HepG2 (cell line): ENCODE measurements at regions not wholly inside any gene's neighbourhood (a gene's known extent, or its start where the extent isn't known, plus 50 kb on each side); places are given as distances from the start of the nearest gene placed in this dataset.

Experiments
- ATAC-seq: fragments of 200-7000 bp; cut with Tn5 transposase; 3 replicates; pipeline ENCODE4 v1.9.1; 2020; ENCODE audit warnings: mild to moderate bottlenecking, moderate library complexity
- BruUV-seq: library from RNA; stranded (reverse); fragments of 400-500 nt; replicated peaks from 2 replicates; lab custom pipeline; 2021; lab: Mats Ljungman, UMichigan
- CTCF ChIA-PET: fragments of 300-600 bp; formaldehyde crosslinking; extraction: SDS; loops from one replicate; lab custom pipeline; 2021; ENCODE audit warnings: low total read pairs, inconsistent platforms, low intra/inter-chr PET ratio; lab: Yijun Ruan, JAX
- POLR2A ChIA-PET: fragments of 350-600 bp; sonication (Branson Sonifier 250); formaldehyde crosslinking; loops from one replicate; lab custom pipeline; 2020; ENCODE audit warnings: antibody characterized with exemption, inconsistent platforms; lab: Yijun Ruan, JAX
- DNase-seq: peaks from one replicate; pipeline ENCODE4 v3.0.0-alpha.2; 2015; ENCODE audit warnings: low spot score
- FAIRE-seq: peaks from 3 replicates; lab custom pipeline; 2011; peaks lifted over from hg19 to GRCh38; lab: Jason Lieb, UNC
- H2AFZ ChIP-seq: one replicate; pipeline ENCODE4 v1.6.1; 2011; ENCODE audit warnings: low read length, inconsistent platforms
- H3K27ac ChIP-seq: fragments of 300-600 bp; 3 replicates; pipeline ENCODE4 v1.8.0; 2011; ENCODE audit warnings: mixed run types, mild to moderate bottlenecking, mixed read lengths, low read length, inconsistent platforms; ENCODE audit not compliant: insufficient read depth; ENCODE audit errors: extremely low read length
- H3K27me3 ChIP-seq, 2 experiments: fragments of 200-600 bp in 1 of 2; 2 replicates in 1 of 2; 3 replicates in 1 of 2; pipeline versions ENCODE4 v1.6.0 to v1.8.0; 2011; ENCODE audit warnings: low read length in 2 of 2, mild to moderate bottlenecking in 2 of 2, moderate library complexity in 2 of 2, inconsistent platforms in 1 of 2; ENCODE audit not compliant: insufficient read depth in 2 of 2, control insufficient read depth in 1 of 2
- H3K36me3 ChIP-seq, 2 experiments: fragments of 200-600 bp in 1 of 2; replicated peaks in 1 of 2; 2 replicates in 1 of 2; 3 replicates in 1 of 2; pipeline versions ENCODE4 v1.5.1 to v1.8.0; 2011; ENCODE audit warnings: low read length in 2 of 2, inconsistent platforms in 1 of 2; ENCODE audit not compliant: insufficient read depth in 2 of 2, control insufficient read depth in 1 of 2
- H3K4me1 ChIP-seq: 2 replicates; pipeline ENCODE4 v1.5.1; 2012; ENCODE audit warnings: low read length, inconsistent platforms; ENCODE audit not compliant: insufficient read depth
- H3K4me2 ChIP-seq: 2 replicates; pipeline ENCODE4 v1.6.0; 2011; ENCODE audit warnings: low read depth, low read length, inconsistent platforms
- H3K4me3 ChIP-seq, 3 experiments: fragments of 200-600 bp in 1 of 3; sonication (generic), shearing (Covaris generic) in 1 of 3; replicated peaks in 1 of 3; 2 replicates each; pipeline ENCODE4 v1.5.1; 2011 to 2016; ENCODE audit warnings: low read length in 3 of 3, inconsistent platforms in 2 of 3, low read depth in 2 of 3, mild to moderate bottlenecking in 2 of 3, control low read depth in 1 of 3, mixed read lengths in 1 of 3; ENCODE audit not compliant: insufficient read depth in 1 of 3
- H3K79me2 ChIP-seq: one replicate; pipeline ENCODE4 v1.6.1; 2011; ENCODE audit warnings: low read length, inconsistent platforms; ENCODE audit not compliant: insufficient read depth
- H3K9ac ChIP-seq: 2 replicates; pipeline ENCODE4 v1.6.0; 2011; ENCODE audit warnings: mild to moderate bottlenecking, low read depth, low read length, inconsistent platforms; ENCODE audit not compliant: insufficient read depth
- H3K9me3 ChIP-seq: 2 replicates; pipeline ENCODE4 v1.5.1; 2012; ENCODE audit warnings: mild to moderate bottlenecking, low read length
- H4K20me1 ChIP-seq: 2 replicates; pipeline ENCODE4 v1.6.0; 2011; ENCODE audit warnings: inconsistent platforms, mild to moderate bottlenecking, low read length, moderate library complexity; ENCODE audit not compliant: insufficient read depth
- ASH2L ChIP-seq: fragments of 300-600, 200-600 bp; sonication (generic); IDR thresholded peaks from 2 replicates; pipeline ENCODE4 v1.7.0; 2017; ENCODE audit warnings: low read depth, mild to moderate bottlenecking, moderate library complexity, mixed read lengths, low read length; ENCODE audit not compliant: insufficient read length
- CBFB ChIP-seq: sonication (generic); formaldehyde crosslinking; IDR thresholded peaks from 2 replicates; pipeline ENCODE4 v1.4.0; 2020; ENCODE audit warnings: missing genetic modification reagents
- CSRNP2 ChIP-seq: sonication (generic); formaldehyde crosslinking; conservative IDR thresholded peaks from 2 replicates; pipeline ENCODE4 v1.8.0; 2022; ENCODE audit warnings: low read depth, missing genetic modification reagents
- FIP1L1 ChIP-seq: fragments of 200-400 bp; formaldehyde crosslinking; IDR thresholded peaks from 2 replicates; pipeline ENCODE4 v1.6.1; 2018; ENCODE audit warnings: low read depth, mild to moderate bottlenecking, low read length, moderate library complexity, borderline replicate concordance; ENCODE audit not compliant: insufficient read depth
- FOSL1 ChIP-seq: sonication (generic); formaldehyde crosslinking; IDR thresholded peaks from 2 replicates; pipeline ENCODE4 v1.9.0; 2021; ENCODE audit warnings: missing genetic modification reagents, borderline replicate concordance
- ONECUT2 ChIP-seq: sonication (generic); formaldehyde crosslinking; IDR thresholded peaks from 2 replicates; pipeline ENCODE4 v1.4.0; 2020; ENCODE audit warnings: missing genetic modification reagents
- ZMAT5 ChIP-seq: sonication (generic); formaldehyde crosslinking; IDR thresholded peaks from 2 replicates; pipeline ENCODE4 v1.5.0; 2020; ENCODE audit warnings: mild to moderate bottlenecking, low read depth, missing genetic modification reagents, borderline replicate concordance
- ZMYM4 ChIP-seq: sonication (generic); formaldehyde crosslinking; IDR thresholded peaks from 2 replicates; pipeline ENCODE4 v1.8.1; 2023; ENCODE audit warnings: mild to moderate bottlenecking, missing genetic modification reagents
- WGBS: methylation state at CpG from one replicate; pipeline ENCODE4 v1.1.6; 2017; ENCODE audit warnings: low lambda C conversion rate; 5-methylcytosine and 5-hydroxymethylcytosine counted together
- in situ Hi-C: cut with HindIII; loops from 2 replicates; pipeline ENCODE4 v1.10.0; 2017; ENCODE audit warnings: low pct_unique_long_range_greater_than_20kb; ENCODE audit not compliant: extremely low pct_ligation_motif_present
- intact Hi-C: fragments of 100-400 bp; cut with micrococcal nuclease; formaldehyde crosslinking; loops from one replicate; pipeline ENCODE4 v1.10.0; 2022; ENCODE audit not compliant: unreplicated experiment
- TF ChIP-seq, protein P1 (sequence below): sonication (generic); formaldehyde crosslinking; IDR thresholded peaks from 2 replicates; pipeline ENCODE4 v1.4.0; 2020; ENCODE audit warnings: mild to moderate bottlenecking, missing genetic modification reagents
- TF ChIP-seq, protein P2 (sequence below): sonication (generic); formaldehyde crosslinking; IDR thresholded peaks from 2 replicates; pipeline ENCODE4 v1.5.0; 2020; ENCODE audit warnings: missing genetic modification reagents

GRCh38 chr10:125389648-125390047 lies 229.3 kb upstream of the CTBP2 start:
- FAIRE-seq (no peak), ATAC-seq (no peak), DNase-seq (no peak)
- no peaks in the 10 kb centered on the region; a peak in 1 of 5 replicates for H3K27me3 ChIP-seq
- no peaks in the 10 kb centered on the region for H3K9me3 ChIP-seq
- no peaks in the 10 kb centered on the region for H3K79me2 ChIP-seq
- no peaks in the 10 kb centered on the region for H3K36me3 ChIP-seq
- TF ChIP-seq ONECUT2 (CRISPR knock-in tag) = no peak
- no peak for TF ChIP-seq ZMAT5 (CRISPR knock-in tag)
- TF ChIP-seq FOSL1 = no peak
- no peak for TF ChIP-seq FIP1L1
- no peak for TF ChIP-seq CSRNP2 (CRISPR knock-in tag)
- ChIA-PET POLR2A (no interaction called here), CTCF (no interaction called here)
- intact Hi-C loops = no loop called here
- no TSS peak for BruUV-seq
- in situ Hi-C loops = no loop called here
- no peak overlapping the region for H2AFZ ChIP-seq
- H3K9ac ChIP-seq = no peak overlapping the region
- whole genome bisulfite sequencing = 0% methylated on average over 1 of the region's 1 CpG
- no peak overlapping the region for H3K27ac ChIP-seq
- H3K4me1 ChIP-seq = no peaks in the 10 kb centered on the region
- H3K4me2 ChIP-seq = no peak overlapping the region
- H3K4me3 ChIP-seq = no peak overlapping the region
- H4K20me1 ChIP-seq = no peaks in the 10 kb centered on the region

DNA sequence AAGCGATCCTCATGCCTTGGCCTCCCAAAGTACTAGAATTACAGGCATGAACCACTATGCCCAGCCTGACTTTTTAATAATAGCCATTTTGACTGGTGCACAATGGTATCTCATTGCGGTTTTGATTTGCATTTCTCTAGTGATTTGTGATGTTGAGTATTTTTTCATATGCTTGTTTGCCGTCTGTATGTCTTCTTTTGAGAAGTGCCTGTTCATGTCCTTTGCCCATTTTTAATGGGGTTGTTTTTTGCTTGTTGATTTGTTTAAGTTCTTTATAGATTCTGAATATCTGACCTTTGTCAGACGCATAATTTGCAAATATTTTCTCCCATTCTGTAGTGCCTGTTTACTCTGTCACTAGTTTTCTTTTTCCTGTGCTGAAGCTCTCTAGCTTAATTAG lies 219.2 kb upstream of the CTBP2 start:
- TF ChIP-seq, protein P1, sequence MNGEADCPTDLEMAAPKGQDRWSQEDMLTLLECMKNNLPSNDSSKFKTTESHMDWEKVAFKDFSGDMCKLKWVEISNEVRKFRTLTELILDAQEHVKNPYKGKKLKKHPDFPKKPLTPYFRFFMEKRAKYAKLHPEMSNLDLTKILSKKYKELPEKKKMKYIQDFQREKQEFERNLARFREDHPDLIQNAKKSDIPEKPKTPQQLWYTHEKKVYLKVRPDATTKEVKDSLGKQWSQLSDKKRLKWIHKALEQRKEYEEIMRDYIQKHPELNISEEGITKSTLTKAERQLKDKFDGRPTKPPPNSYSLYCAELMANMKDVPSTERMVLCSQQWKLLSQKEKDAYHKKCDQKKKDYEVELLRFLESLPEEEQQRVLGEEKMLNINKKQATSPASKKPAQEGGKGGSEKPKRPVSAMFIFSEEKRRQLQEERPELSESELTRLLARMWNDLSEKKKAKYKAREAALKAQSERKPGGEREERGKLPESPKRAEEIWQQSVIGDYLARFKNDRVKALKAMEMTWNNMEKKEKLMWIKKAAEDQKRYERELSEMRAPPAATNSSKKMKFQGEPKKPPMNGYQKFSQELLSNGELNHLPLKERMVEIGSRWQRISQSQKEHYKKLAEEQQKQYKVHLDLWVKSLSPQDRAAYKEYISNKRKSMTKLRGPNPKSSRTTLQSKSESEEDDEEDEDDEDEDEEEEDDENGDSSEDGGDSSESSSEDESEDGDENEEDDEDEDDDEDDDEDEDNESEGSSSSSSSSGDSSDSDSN = no peak
- TF ChIP-seq, protein P2, sequence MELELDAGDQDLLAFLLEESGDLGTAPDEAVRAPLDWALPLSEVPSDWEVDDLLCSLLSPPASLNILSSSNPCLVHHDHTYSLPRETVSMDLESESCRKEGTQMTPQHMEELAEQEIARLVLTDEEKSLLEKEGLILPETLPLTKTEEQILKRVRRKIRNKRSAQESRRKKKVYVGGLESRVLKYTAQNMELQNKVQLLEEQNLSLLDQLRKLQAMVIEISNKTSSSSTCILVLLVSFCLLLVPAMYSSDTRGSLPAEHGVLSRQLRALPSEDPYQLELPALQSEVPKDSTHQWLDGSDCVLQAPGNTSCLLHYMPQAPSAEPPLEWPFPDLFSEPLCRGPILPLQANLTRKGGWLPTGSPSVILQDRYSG = no peak
- no peak for TF ChIP-seq ZMYM4
- no peak for TF ChIP-seq ASH2L
- TF ChIP-seq CBFB (CRISPR knock-in tag) = no peak
- TF ChIP-seq, all 625 proteins: peak for 0
- Histone ChIP-seq H3K9ac (no peak overlapping the region), H3K27me3 (no peaks in the 10 kb centered on the region), H3K4me1 (no peaks in the 10 kb centered on the region), H3K9me3 (peaks cover 4% of the 10 kb centered on the region; the same call in 1 of the 2 replicates), H2AFZ (no peak overlapping the region), H4K20me1 (no peaks in the 10 kb centered on the region), H3K4me3 (no peak overlapping the region), H3K36me3 (no peaks in the 10 kb centered on the region), H3K27ac (no peak overlapping the region), H3K4me2 (no peak overlapping the region), H3K79me2 (no peaks in the 10 kb centered on the region)
- intact Hi-C loops = no loop called here
- no peak for FAIRE-seq
- ATAC-seq = no peak
- POLR2A ChIA-PET = no interaction called here
- BruUV-seq = no TSS peak
- no peak for DNase-seq
- in situ Hi-C loops = no loop called here
- 42% methylated on average over 4 of the region's 4 CpGs for WGBS
- CTCF ChIA-PET = no interaction called here
